BLaER1 treated with 17β-estradiol and CSF1 and Interleukin-3, amounts not matched to agents 10 nM and 100 nM (cell line): ENCODE measurements at regions not wholly inside any gene's neighbourhood (a gene's known extent, or its start where the extent isn't known, plus 50 kb on each side); places are given as distances from the start of the nearest gene placed in this dataset.

ENCODE experiments used
- H3K27ac ChIP-seq, 11 experiments: shearing (Covaris generic); formaldehyde crosslinking; 2 replicates each; pipeline ENCODE4 v1.8.1; 2022
- H3K27me3 ChIP-seq, 11 experiments: shearing (Covaris generic); formaldehyde crosslinking; 2 replicates each; pipeline ENCODE4 v1.8.1; 2022
- H3K36me3 ChIP-seq, 11 experiments: shearing (Covaris generic); formaldehyde crosslinking; 2 replicates each; pipeline ENCODE4 v1.8.1; 2022
- H3K4me1 ChIP-seq, 10 experiments: shearing (Covaris generic); formaldehyde crosslinking; 2 replicates each; pipeline ENCODE4 v1.8.1; 2022
- H3K4me2 ChIP-seq, 11 experiments: shearing (Covaris generic); formaldehyde crosslinking; 2 replicates each; pipeline ENCODE4 v1.8.1; 2022
- H3K4me3 ChIP-seq, 10 experiments: shearing (Covaris generic); formaldehyde crosslinking; 2 replicates each; pipeline ENCODE4 v1.8.1; 2022
- H3K9ac ChIP-seq, 11 experiments: shearing (Covaris generic); formaldehyde crosslinking; 2 replicates each; pipeline ENCODE4 v1.8.1; 2022
- H3K9me3 ChIP-seq, 11 experiments: shearing (Covaris generic); formaldehyde crosslinking; replicated peaks in 1 of 11; 2 replicates each; pipeline ENCODE4 v1.8.1; 2022
- H4K20me1 ChIP-seq, 11 experiments: shearing (Covaris generic); formaldehyde crosslinking; 2 replicates each; pipeline ENCODE4 v1.8.1; 2022
- Cebpa-rat ChIP-seq, 11 experiments: shearing (Covaris generic); IDR thresholded peaks; 2 replicates each; pipeline ENCODE4 v1.8.1; 2022

DNA sequence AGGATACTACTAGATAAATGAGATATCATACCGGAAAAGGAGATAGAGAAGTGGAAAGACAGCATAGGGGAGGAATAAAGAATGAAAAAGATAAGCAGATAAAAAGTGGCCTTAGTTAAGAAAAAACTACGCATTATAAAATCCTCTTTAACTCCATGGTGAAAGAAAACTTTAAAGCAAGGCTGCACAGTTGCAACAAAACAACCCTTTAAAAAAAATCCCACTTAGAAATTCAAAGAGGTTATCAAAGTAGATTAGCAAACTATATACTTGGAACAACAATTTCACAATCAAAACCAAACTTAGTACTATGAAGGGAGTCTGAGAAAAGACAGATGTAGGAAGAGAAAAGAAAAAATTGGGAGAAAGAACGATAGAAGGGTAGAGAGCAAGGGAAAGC is 133.4 kb upstream of the OSR1 start:
- no peaks in the 10 kb centered on the region for H4K20me1 ChIP-seq
- no peak overlapping the region for H3K4me3 ChIP-seq
- H3K4me1 ChIP-seq = peaks cover 0 to 7% (median 0%) of the 10 kb centered on the region in 10 experiments; a peak in 1 of 20 replicates
- no peak overlapping the region for H3K9ac ChIP-seq
- no peak overlapping the region for H3K4me2 ChIP-seq
- H3K27me3 ChIP-seq = no peaks in the 10 kb centered on the region
- H3K36me3 ChIP-seq = no peaks in the 10 kb centered on the region
- no peak for TF ChIP-seq Cebpa-rat (IDR thresholded peaks at IDR 0.05)
- H3K9me3 ChIP-seq = no peaks in the 10 kb centered on the region
- no peak overlapping the region for H3K27ac ChIP-seq

DNA sequence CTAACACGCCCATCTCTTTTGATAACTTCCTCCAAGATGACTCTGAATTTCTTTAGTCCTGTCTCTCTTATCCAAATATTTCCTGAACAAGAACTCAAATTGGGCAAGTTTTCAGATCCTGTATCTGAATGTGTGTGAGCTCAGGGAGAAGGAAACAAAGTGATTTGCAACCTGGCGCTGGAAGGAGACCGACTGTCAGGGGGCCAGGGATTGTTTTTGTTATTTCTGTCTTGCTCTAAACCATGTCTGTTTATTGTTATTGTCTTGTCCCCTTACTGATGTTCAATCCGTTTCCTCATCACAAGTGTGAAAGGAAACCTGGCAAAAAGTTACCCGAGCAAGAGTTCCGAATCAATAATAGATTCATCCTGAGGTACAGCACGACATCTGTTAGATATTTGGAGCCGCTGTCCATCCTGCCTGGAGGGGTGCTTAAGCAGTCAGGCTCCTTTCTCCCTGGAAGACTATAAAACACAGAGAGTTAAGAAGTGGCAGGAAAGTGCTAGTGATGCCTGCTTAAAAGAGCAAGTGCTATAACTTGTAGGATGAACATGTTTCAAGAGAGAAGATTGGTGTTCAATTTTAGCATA is 132.5 kb upstream of the OSR1 start:
- TF ChIP-seq Cebpa-rat (IDR thresholded peaks at IDR 0.05) = no peak
- H3K36me3 ChIP-seq = no peaks in the 10 kb centered on the region
- no peaks in the 10 kb centered on the region for H3K9me3 ChIP-seq
- no peak overlapping the region for H3K4me2 ChIP-seq
- H3K27ac ChIP-seq = no peak overlapping the region
- H3K4me1 ChIP-seq = peaks cover 0 to 7% (median 0%) of the 10 kb centered on the region in 10 experiments; a peak in 1 of 20 replicates
- H3K4me3 ChIP-seq = no peak overlapping the region
- H3K9ac ChIP-seq = no peak overlapping the region
- H4K20me1 ChIP-seq = no peaks in the 10 kb centered on the region
- H3K27me3 ChIP-seq = no peaks in the 10 kb centered on the region

DNA sequence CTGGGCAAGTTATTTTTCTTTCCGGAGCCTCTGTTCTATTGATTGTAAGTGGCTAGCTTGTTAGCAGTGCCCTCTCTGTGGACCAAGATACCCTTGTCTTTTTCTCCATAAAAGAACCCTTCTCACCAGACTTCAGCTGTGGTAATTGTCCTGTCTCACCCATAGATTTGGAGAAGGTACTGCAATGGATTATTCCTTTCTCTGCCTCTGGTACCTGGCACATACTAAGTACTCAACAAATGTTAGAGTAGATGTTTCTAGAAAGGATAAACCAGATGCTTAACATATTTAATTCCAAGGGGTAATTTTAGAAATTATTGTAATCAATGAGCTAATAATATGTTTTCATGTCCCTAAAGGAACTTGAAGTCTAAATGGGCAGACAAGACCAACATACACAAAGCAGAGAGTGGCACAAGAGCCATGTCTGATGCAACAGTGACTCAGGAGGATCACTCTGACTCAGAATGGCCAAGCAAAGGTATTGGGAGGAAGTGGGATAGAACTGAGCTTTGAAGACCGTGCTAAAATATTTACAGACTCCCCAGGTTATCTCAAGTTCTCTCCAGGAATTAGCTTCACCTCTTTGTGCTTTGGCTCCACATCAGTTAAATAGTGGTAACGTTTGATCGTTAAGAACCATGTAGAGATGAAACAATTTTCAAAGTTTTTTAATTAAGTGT is 129.7 kb upstream of the OSR1 start:
- Histone ChIP-seq H3K4me2 (no peak overlapping the region), H3K9ac (no peak overlapping the region), H3K36me3 (no peaks in the 10 kb centered on the region), H3K9me3 (no peaks in the 10 kb centered on the region), H3K27me3 (0 out of 22 replicates have a peak, but pooled peaks cover 0 to 5% (median 0%) of the 10 kb centered on the region in 11 experiments), H4K20me1 (no peaks in the 10 kb centered on the region), H3K4me3 (no peak overlapping the region), H3K4me1 (peaks cover 0 to 7% (median 0%) of the 10 kb centered on the region in 10 experiments; a peak in 1 of 20 replicates), H3K27ac (no peak overlapping the region)
- TF ChIP-seq Cebpa-rat (IDR thresholded peaks at IDR 0.05) = no peak

DNA sequence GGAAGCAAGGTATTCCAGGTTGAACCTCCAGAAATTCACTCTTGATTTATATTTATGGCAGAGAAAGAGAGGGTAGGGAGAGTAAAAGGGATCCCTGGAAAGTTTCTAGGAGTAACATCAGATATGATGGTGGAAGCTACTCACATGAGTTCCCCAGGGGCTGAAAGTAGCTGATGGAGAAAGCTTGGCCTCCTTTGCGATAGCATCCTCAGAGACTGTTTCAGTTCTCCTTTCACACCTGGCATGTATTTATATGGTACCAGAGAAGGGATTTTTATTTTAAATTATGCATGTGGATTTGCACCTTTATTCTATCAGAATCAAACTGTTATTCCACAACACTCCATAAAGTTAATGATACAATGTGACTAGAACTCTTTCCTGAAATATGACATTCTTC is 126.3 kb upstream of the OSR1 start:
- Histone ChIP-seq H3K9me3 (no peaks in the 10 kb centered on the region; a peak in 1 of 22 replicates), H3K4me1 (peaks cover 0 to 7% (median 0%) of the 10 kb centered on the region in 10 experiments; a peak in 1 of 20 replicates), H3K4me3 (no peak overlapping the region), H3K4me2 (no peak overlapping the region), H4K20me1 (no peaks in the 10 kb centered on the region), H3K27ac (no peak overlapping the region), H3K36me3 (no peaks in the 10 kb centered on the region), H3K27me3 (peaks cover 0 to 22% (median 0%) of the 10 kb centered on the region in 11 experiments; a peak in 5 of 22 replicates), H3K9ac (no peak overlapping the region)
- TF ChIP-seq Cebpa-rat (IDR thresholded peaks at IDR 0.05) = no peak

DNA sequence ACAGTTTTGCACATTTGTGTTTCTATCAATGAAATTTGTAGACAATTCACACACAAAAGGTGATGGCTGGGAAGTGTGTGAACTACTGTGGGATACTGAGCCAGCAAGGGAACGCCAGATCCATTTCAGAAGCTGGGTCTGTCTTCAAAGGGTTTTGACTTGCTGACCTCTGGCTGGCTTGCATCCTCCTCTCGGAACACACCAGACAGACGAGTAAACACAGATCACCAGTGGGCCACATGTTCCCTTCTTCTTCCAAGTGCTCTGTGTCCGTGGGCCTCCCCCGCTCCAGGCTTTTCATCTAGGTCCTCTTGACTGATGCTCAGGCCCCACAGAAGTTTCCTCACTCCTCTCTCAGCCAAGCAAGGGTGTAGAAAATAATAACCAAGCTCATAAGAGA is 122.2 kb upstream of the OSR1 start:
- Histone ChIP-seq H3K4me2 (no peak overlapping the region), H3K9ac (no peak overlapping the region), H3K27me3 (peaks cover 0 to 62% (median 9%) of the 10 kb centered on the region in 11 experiments; a peak in 14 of 22 replicates), H3K4me1 (no peaks in the 10 kb centered on the region), H3K4me3 (no peak overlapping the region), H3K9me3 (peaks cover 0 to 3% (median 0%) of the 10 kb centered on the region in 11 experiments; a peak in 1 of 22 replicates), H3K36me3 (no peaks in the 10 kb centered on the region), H4K20me1 (no peaks in the 10 kb centered on the region), H3K27ac (no peak overlapping the region)
- no peak for TF ChIP-seq Cebpa-rat (IDR thresholded peaks at IDR 0.05)

DNA sequence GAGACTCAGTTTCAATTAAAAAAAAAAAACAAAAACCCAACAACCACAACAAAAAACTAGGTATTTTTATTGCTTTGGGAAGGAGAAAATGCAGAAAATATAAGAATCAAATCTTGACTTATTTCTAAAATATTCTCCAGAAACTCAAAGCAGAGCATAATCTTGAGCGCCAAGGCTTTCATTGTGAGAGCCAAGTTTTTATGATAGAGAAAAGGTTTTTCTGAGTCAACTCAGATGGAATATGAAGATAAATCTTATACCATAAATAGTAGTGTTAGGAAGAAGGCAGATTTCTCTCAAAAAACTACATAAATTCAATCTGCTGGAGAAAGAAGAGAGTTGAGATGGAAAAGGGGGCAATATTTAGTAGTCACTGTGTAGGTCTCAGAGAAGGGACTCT is 121.2 kb upstream of the OSR1 start:
- TF ChIP-seq Cebpa-rat (IDR thresholded peaks at IDR 0.05) = no peak
- H4K20me1 ChIP-seq = no peaks in the 10 kb centered on the region
- H3K4me3 ChIP-seq = no peak overlapping the region
- no peaks in the 10 kb centered on the region for H3K36me3 ChIP-seq
- H3K4me1 ChIP-seq = peaks cover 1 to 8% (median 7%) of the 10 kb centered on the region in 10 experiments; a peak in 19 of 20 replicates
- no peak overlapping the region for H3K27ac ChIP-seq
- peaks cover 0 to 69% (median 12%) of the 10 kb centered on the region in 11 experiments; a peak in 14 of 22 replicates for H3K27me3 ChIP-seq
- H3K9me3 ChIP-seq = peaks cover 0 to 3% (median 0%) of the 10 kb centered on the region in 11 experiments; a peak in 1 of 22 replicates
- H3K9ac ChIP-seq = no peak overlapping the region
- H3K4me2 ChIP-seq = no peak overlapping the region

DNA sequence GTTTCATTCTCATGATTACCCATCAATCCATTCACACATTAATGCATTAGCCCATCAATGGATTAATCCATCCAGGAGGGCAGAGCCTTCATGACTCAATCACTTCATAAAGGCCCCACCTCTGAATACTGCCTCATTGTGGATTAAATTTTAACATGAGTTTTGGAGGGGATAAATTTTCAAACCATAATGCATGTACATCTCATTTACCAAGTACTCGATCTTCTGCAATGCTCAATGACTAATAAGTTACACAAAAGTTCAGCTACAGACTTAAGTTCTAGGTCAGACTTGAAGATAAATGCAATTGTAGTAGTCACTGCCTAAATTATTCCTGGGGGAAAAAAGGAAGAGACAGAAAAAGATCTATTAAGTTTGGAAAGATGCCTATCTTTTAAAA is 120.0 kb upstream of the OSR1 start:
- Histone ChIP-seq H3K9ac (no peak overlapping the region), H3K27me3 (peaks cover 0 to 73% (median 12%) of the 10 kb centered on the region in 11 experiments; a peak in 14 of 22 replicates), H3K4me2 (no peak overlapping the region), H3K4me1 (peaks cover 12 to 20% (median 18%) of the 10 kb centered on the region in 10 experiments), H3K9me3 (peaks cover 0 to 3% (median 0%) of the 10 kb centered on the region in 11 experiments; a peak in 1 of 22 replicates), H3K27ac (no peak overlapping the region), H3K4me3 (no peak overlapping the region), H4K20me1 (peaks cover 0 to 9% (median 0%) of the 10 kb centered on the region in 11 experiments; a peak in 5 of 22 replicates), H3K36me3 (no peaks in the 10 kb centered on the region)
- TF ChIP-seq Cebpa-rat (IDR thresholded peaks at IDR 0.05) = no peak

DNA sequence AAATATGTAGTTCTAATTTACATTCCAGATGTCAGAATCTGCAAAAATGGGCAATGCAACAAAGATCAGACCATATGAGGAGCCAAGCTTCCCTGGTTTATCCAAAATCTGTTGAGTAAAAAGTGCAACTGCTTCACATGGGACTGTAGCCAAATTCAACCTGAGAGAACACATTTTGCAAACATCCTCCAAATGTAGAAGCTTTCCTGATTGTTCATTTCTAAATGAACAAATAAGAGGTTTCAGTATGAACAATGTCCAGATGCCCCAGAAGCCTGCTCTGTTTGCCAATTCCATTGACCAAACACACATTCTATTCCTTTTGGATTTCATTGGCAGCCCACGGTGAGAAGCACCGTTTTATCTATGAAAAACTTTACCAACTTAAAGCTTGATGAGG is 117.9 kb upstream of the OSR1 start:
- Histone ChIP-seq H3K9me3 (peaks cover 0 to 4% (median 0%) of the 10 kb centered on the region in 11 experiments; a peak in 1 of 22 replicates), H3K4me3 (no peak overlapping the region), H3K27ac (no peak overlapping the region), H3K9ac (no peak overlapping the region), H3K36me3 (no peaks in the 10 kb centered on the region), H3K4me1 (peaks cover 19 to 29% (median 26%) of the 10 kb centered on the region in 10 experiments), H3K4me2 (no peak overlapping the region), H3K27me3 (peaks cover 0 to 93% (median 26%) of the 10 kb centered on the region in 11 experiments; a peak in 16 of 22 replicates), H4K20me1 (peaks cover 0 to 11% (median 0%) of the 10 kb centered on the region in 11 experiments; a peak in 5 of 22 replicates)
- TF ChIP-seq Cebpa-rat (IDR thresholded peaks at IDR 0.05) = no peak

DNA sequence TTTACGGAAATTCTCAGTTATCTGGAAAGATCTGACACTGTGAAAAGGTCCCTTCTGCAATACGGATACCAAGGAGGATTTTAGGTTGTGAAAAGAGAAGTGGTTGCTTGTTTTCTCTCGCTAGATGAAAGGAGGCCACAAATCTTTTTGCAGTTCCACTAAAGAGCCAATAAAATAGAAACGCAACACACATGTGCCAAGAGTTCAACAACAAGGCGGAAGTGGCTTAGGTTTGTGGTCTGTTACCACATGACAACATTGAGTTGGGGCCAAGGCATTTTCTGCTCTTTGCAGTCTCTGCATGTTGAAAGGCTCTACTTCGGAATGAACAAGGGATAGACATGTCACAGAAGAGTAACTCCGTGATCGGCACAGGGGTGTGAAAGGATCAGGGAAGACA is 115.7 kb upstream of the OSR1 start:
- H3K36me3 ChIP-seq = no peaks in the 10 kb centered on the region
- peaks cover 0 to 93% (median 26%) of the 10 kb centered on the region in 11 experiments; a peak in 16 of 22 replicates for H3K27me3 ChIP-seq
- peaks cover 0 to 8% (median 0%) of the 10 kb centered on the region in 11 experiments; a peak in 1 of 22 replicates for H3K9me3 ChIP-seq
- H3K9ac ChIP-seq = no peak overlapping the region
- H3K4me3 ChIP-seq = no peak overlapping the region; a peak in 2 of 20 replicates
- TF ChIP-seq Cebpa-rat (IDR thresholded peaks at IDR 0.05) = peak in 8 of 11 experiments; percentile 31 to 92 (median 54); a peak in 13 of 22 replicates
- peaks cover 0 to 11% (median 0%) of the 10 kb centered on the region in 11 experiments; a peak in 5 of 22 replicates for H4K20me1 ChIP-seq
- H3K27ac ChIP-seq = peak overlapping the region in 8 of 11 experiments; percentile 11 to 56 (median 44); a peak in 10 of 22 replicates
- peaks cover 19 to 29% (median 26%) of the 10 kb centered on the region in 10 experiments for H3K4me1 ChIP-seq
- peak overlapping the region; percentile 65 to 85 (median 74); a peak in 21 of 22 replicates for H3K4me2 ChIP-seq
